Esophagus muscularis mucosa (tissue), 2 donors: ENCODE measurements at regions not wholly inside any gene's neighbourhood (a gene's known extent, or its start where the extent isn't known, plus 50 kb on each side); places are given as distances from the start of the nearest gene placed in this dataset.

Experiments
- POLR2A ChIP-seq: fragments of 450-650 bp; IDR thresholded peaks from one replicate; pipeline ENCODE4 v1.6.1; 2017; ENCODE audit warnings: antibody characterized with exemption, moderate library complexity, mild to moderate bottlenecking, low read depth
- POLR2AphosphoS5 ChIP-seq, 2 donors: sonication (generic); formaldehyde crosslinking; IDR thresholded peaks; one replicate each; pipeline ENCODE4 v1.6.1; 2017; ENCODE audit warnings: antibody characterized with exemption in 2 of 2

DNA sequence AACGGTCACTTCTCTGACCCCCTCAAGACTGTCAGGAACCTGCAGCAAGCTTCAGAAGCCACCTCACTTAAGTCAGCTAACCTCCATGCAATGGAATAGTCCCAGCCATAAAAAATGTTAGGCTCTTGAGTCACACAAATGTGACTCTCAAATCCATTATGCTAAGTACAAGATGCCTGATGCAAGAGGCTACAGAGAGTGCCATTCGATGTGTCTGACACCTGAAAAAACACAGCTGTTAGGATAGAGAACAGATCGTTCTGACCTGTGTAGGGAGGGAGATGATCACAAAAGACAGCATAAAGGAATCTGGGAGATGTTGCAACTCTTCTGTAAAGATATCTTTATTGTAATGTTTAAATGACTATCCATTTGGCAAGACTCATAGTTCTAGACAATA, 712.4 kb downstream of the TBC1D22A start:
- TF ChIP-seq POLR2A (no peak), POLR2AphosphoS5 (IDR thresholded peaks at IDR 0.05) (no peak)
